Liver (tissue), 3 donors: ENCODE measurements at regions not wholly inside any gene's neighbourhood (a gene's known extent, or its start where the extent isn't known, plus 50 kb on each side); places are given as distances from the start of the nearest gene placed in this dataset.

Experiments
- ATF3 ChIP-seq: IDR thresholded peaks from 2 replicates; pipeline ENCODE4 v1.6.1; 2016; ENCODE audit warnings: antibody characterized with exemption
- CTCF ChIP-seq: fragments of 150-350 bp; IDR thresholded peaks from 2 replicates; pipeline ENCODE4 v1.5.1; 2017; ENCODE audit warnings: improper control_type of control experiment, low read depth, low read length; ENCODE audit not compliant: missing input control
- GABPA ChIP-seq, 2 donors: IDR thresholded peaks in 1 of 2; conservative IDR thresholded peaks in 1 of 2; 2 replicates each; pipeline ENCODE4 v1.6.1; 2016; ENCODE audit warnings: antibody characterized with exemption in 2 of 2, mild to moderate bottlenecking in 1 of 2, moderate library complexity in 1 of 2
- JUND ChIP-seq, 2 donors: IDR thresholded peaks; 2 replicates each; pipeline ENCODE4 v1.6.1; 2016; ENCODE audit warnings: antibody characterized with exemption in 2 of 2
- MAX ChIP-seq: IDR thresholded peaks from 2 replicates; pipeline ENCODE4 v1.6.1; 2016; ENCODE audit warnings: antibody characterized with exemption
- RAD21 ChIP-seq, 2 donors: IDR thresholded peaks; 2 replicates each; pipeline ENCODE4 v1.6.1; 2016; ENCODE audit warnings: antibody characterized with exemption in 2 of 2, mild to moderate bottlenecking in 2 of 2
- REST ChIP-seq: IDR thresholded peaks from 2 replicates; pipeline ENCODE4 v1.6.1; 2016; ENCODE audit warnings: antibody characterized with exemption, mild to moderate bottlenecking
- TAF1 ChIP-seq: conservative IDR thresholded peaks from 2 replicates; pipeline ENCODE4 v1.6.1; 2016; ENCODE audit warnings: antibody characterized with exemption, mild to moderate bottlenecking
- YY1 ChIP-seq: IDR thresholded peaks from 2 replicates; pipeline ENCODE4 v1.6.1; 2016; ENCODE audit warnings: antibody characterized with exemption, mild to moderate bottlenecking
- donor health status: healthy.
- donor health status: healthy.

- TF ChIP-seq CTCF (no peak), ATF3 (no peak), MAX (no peak), TAF1 (no peak), YY1 (peak; percentile 30), JUND (IDR thresholded peaks at IDR 0.05) (no peak), RAD21 (IDR thresholded peaks at IDR 0.05) (no peak), GABPA (IDR thresholded peaks at IDR 0.05 in 1 of 2, conservative IDR thresholded peaks at IDR 0.05 in 1 of 2) (no peak), REST (no peak)
Observed at GRCh38 chr10:83176901-83177300, 962.4 kb upstream of the GHITM start.
